CD4-positive, alpha-beta T cell (primary cell): ENCODE measurements at regions not wholly inside any gene's neighbourhood (a gene's known extent, or its start where the extent isn't known, plus 50 kb on each side); places are given as distances from the start of the nearest gene placed in this dataset.

Source experiments
- ATAC-seq: fragments of 200-7000 bp; cut with Tn5 transposase; one replicate; pipeline ENCODE4 v1.10.0; 2022; ENCODE audit warnings: mild to moderate bottlenecking; ENCODE audit not compliant: poor library complexity
- CTCF ChIA-PET: fragments of 350-600 bp; sonication (Branson Sonifier 250); formaldehyde crosslinking; loops from one replicate; lab custom pipeline; 2021; ENCODE audit warnings: antibody characterized with exemption, inconsistent platforms; lab: Charles Lee
- POLR2A ChIA-PET: fragments of 350-600 bp; sonication (Branson Sonifier 250); formaldehyde crosslinking; loops from one replicate; lab custom pipeline; 2021; ENCODE audit warnings: antibody characterized with exemption, inconsistent platforms; lab: Charles Lee
- DNase-seq, 14 experiments: peaks; one replicate each; pipeline ENCODE4 v3.0.0-alpha.2; 2013 to 2020; ENCODE audit warnings: mixed read lengths in 2 of 14
- H3K27ac ChIP-seq, 2 donors: one replicate each; pipeline versions ENCODE4 v1.5.1 to v1.7.0; 2013; ENCODE audit warnings: low read length in 2 of 2, low read depth in 1 of 2, mild to moderate bottlenecking in 1 of 2
- H3K27me3 ChIP-seq, 2 experiments: 1 replicate in 1 of 2; 2 replicates in 1 of 2; pipeline versions ENCODE4 v1.6.1 to v1.7.0; 2013; ENCODE audit warnings: low read length in 2 of 2, control low read depth in 1 of 2, mild to moderate bottlenecking in 1 of 2, moderate library complexity in 1 of 2; ENCODE audit not compliant: insufficient read depth in 2 of 2, control insufficient read depth in 1 of 2
- H3K36me3 ChIP-seq: one replicate; pipeline ENCODE4 v1.6.1; 2013; ENCODE audit warnings: low read length, control low read depth; ENCODE audit not compliant: insufficient read depth
- H3K4me1 ChIP-seq: one replicate; pipeline ENCODE4 v1.6.1; 2013; ENCODE audit warnings: low read length, control low read depth; ENCODE audit not compliant: insufficient read depth
- H3K4me3 ChIP-seq: one replicate; pipeline ENCODE4 v1.5.1; 2013; ENCODE audit warnings: mild to moderate bottlenecking, low read length, moderate library complexity
- H3K9me3 ChIP-seq, 2 experiments: 1 replicate in 1 of 2; 2 replicates in 1 of 2; pipeline versions ENCODE4 v1.6.1 to v1.7.0; 2013; ENCODE audit warnings: low read length in 2 of 2, mild to moderate bottlenecking in 2 of 2, control low read depth in 1 of 2, moderate library complexity in 1 of 2; ENCODE audit not compliant: control insufficient read depth in 1 of 2, insufficient read depth in 1 of 2
- H3K27ac Mint-ChIP-seq: one replicate; pipeline ENCODE4 v1.8.0; 2020; ENCODE audit warnings: mixed read lengths
- H3K27me3 Mint-ChIP-seq: one replicate; pipeline ENCODE4 v1.8.0; 2021; ENCODE audit warnings: mixed read lengths
- H3K36me3 Mint-ChIP-seq: one replicate; pipeline ENCODE4 v1.8.0; 2021; ENCODE audit warnings: low read depth, mixed read lengths
- H3K4me1 Mint-ChIP-seq: one replicate; pipeline ENCODE4 v1.8.0; 2021; ENCODE audit warnings: low read depth, mixed read lengths
- H3K4me3 Mint-ChIP-seq: one replicate; pipeline ENCODE4 v1.8.0; 2020; ENCODE audit warnings: mild to moderate bottlenecking, mixed read lengths
- H3K9me3 Mint-ChIP-seq: one replicate; pipeline ENCODE4 v1.8.0; 2020; ENCODE audit warnings: mixed read lengths
- intact Hi-C, 2 experiments: fragments of 100-400 bp; cut with DNase I in 1 of 2; cut with micrococcal nuclease in 1 of 2; formaldehyde crosslinking; loops; one replicate each; pipeline versions ENCODE4 v1.15.1 to v1.9.0; 2023 to 2025; cut with DNase I, micrococcal nuclease
- TF ChIP-seq, protein P1 (sequence below): fragments of 200-600 bp; IDR thresholded peaks from one replicate; pipeline ENCODE4 v1.8.0; 2022; ENCODE audit warnings: antibody characterized with exemption, mild to moderate bottlenecking

DNA sequence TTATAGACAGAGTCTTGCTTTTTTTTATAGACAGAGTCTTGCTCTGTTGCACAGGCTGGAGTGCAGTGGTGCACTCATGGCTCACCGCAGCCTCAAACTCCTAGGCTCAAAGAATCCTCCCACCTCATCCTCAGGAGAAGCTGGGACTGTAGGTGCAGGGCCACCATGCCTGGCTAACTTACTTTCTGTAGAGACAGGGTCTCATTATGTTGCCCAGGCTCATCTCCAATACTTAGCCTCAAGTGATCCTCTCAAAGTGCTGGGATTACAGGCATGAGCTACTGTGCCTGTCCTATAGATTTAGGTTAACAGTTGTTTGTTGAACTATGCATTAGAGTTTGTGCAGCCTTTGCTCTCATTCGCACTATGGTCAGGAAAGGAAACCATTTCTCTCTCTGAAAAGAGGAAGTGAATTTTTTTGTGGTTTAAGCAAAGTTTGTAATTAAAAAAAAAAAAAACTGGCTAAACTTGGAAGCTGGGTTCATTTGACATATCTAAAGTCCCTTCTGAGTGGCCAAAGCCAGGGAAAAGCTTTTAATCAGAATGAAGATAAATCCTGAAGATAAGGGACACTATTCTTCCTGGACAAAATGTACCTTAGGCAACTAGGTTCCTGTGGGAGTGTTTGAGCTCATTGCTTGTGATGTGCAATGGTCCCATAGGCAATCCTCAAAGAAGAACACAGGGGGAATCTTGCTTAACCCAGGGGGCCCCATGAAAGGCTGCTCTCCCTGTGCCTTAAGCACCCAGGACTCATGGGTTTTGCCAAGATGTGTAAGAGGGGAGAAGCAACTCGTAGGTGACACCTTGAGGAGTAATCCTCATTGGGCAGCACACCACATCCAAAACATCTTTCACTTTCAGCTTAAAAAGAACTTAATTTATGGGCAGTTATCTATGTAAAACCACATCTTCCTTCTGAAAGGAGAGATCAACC lies 201.7 kb downstream of the MREG start:
- DNase-seq (peak in 3 of 14 experiments; percentile 15 to 40 (median 20)), ATAC-seq (no peak)
- no peaks in the 10 kb centered on the region for H3K27me3 Mint-ChIP-seq
- TF ChIP-seq, protein P1, sequence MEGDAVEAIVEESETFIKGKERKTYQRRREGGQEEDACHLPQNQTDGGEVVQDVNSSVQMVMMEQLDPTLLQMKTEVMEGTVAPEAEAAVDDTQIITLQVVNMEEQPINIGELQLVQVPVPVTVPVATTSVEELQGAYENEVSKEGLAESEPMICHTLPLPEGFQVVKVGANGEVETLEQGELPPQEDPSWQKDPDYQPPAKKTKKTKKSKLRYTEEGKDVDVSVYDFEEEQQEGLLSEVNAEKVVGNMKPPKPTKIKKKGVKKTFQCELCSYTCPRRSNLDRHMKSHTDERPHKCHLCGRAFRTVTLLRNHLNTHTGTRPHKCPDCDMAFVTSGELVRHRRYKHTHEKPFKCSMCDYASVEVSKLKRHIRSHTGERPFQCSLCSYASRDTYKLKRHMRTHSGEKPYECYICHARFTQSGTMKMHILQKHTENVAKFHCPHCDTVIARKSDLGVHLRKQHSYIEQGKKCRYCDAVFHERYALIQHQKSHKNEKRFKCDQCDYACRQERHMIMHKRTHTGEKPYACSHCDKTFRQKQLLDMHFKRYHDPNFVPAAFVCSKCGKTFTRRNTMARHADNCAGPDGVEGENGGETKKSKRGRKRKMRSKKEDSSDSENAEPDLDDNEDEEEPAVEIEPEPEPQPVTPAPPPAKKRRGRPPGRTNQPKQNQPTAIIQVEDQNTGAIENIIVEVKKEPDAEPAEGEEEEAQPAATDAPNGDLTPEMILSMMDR = no peak
- H3K36me3 Mint-ChIP-seq = no peaks in the 10 kb centered on the region
- peaks cover 17% of the 10 kb centered on the region for H3K4me1 Mint-ChIP-seq
- H3K9me3 Mint-ChIP-seq = no peaks in the 10 kb centered on the region
- no peaks in the 10 kb centered on the region for H3K9me3 ChIP-seq
- H3K36me3 ChIP-seq = no peaks in the 10 kb centered on the region
- H3K4me3 ChIP-seq = no peak overlapping the region
- peaks cover 13% of the 10 kb centered on the region for H3K4me1 ChIP-seq
- no peak overlapping the region for H3K27ac ChIP-seq
- no peak overlapping the region for H3K4me3 Mint-ChIP-seq
- no peak overlapping the region for H3K27ac Mint-ChIP-seq
- CTCF ChIA-PET = no interaction called here
- peaks cover 0 to 4% of the 10 kb centered on the region in 2 experiments for H3K27me3 ChIP-seq
- POLR2A ChIA-PET = no interaction called here
- intact Hi-C loops = no loop called here

DNA sequence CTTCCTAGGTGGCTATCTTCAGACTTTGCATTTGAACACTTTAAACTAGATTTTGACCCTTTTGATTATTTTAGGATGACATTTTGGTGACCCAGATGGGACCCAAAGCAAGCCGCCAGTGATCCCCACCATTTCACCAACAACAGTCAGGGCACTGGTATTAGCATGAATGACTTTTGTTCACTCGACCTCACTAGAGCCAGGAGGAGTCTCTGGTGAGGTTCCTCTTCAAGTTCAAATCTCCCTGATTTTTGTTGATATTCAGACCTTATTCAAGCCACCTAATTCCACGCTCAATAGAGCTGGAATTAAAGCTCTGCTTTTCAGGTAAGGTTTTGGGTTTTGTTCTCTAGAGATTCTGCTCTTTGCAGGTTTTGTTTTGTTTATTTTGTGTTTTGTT lies 202.3 kb downstream of the MREG start:
- intact Hi-C loops = no loop called here
- Histone ChIP-seq H3K27ac (no peak overlapping the region), H3K4me3 (no peak overlapping the region), H3K4me1 (peaks cover 13% of the 10 kb centered on the region), H3K9me3 (no peaks in the 10 kb centered on the region), H3K36me3 (no peaks in the 10 kb centered on the region), H3K27me3 (no peaks in the 10 kb centered on the region)
- H3K4me1 Mint-ChIP-seq = peaks cover 17% of the 10 kb centered on the region
- H3K4me3 Mint-ChIP-seq = no peak overlapping the region
- TF ChIP-seq, protein P1 = no peak
- no peaks in the 10 kb centered on the region for H3K27me3 Mint-ChIP-seq
- DNase-seq (no peak), ATAC-seq (no peak)
- no peak overlapping the region for H3K27ac Mint-ChIP-seq
- ChIA-PET CTCF (no interaction called here), POLR2A (no interaction called here)
- no peaks in the 10 kb centered on the region for H3K9me3 Mint-ChIP-seq
- no peaks in the 10 kb centered on the region for H3K36me3 Mint-ChIP-seq

GRCh38 chr2:215808996-215809395 lies 204.4 kb downstream of the MREG start:
- CTCF ChIA-PET = no interaction called here
- H3K4me1 ChIP-seq = peaks cover 13% of the 10 kb centered on the region
- DNase-seq = no peak

More at GRCh38 chr2:215808996-215809395, 204.4 kb downstream of the MREG start:
- intact Hi-C loops = no loop called here
- Histone ChIP-seq H3K36me3 (no peaks in the 10 kb centered on the region), H3K9me3 (no peaks in the 10 kb centered on the region), H3K4me3 (no peak overlapping the region), H3K27ac (no peak overlapping the region), H3K27me3 (no peaks in the 10 kb centered on the region)
- H3K36me3 Mint-ChIP-seq = no peaks in the 10 kb centered on the region
- POLR2A ChIA-PET = no interaction called here
- H3K27ac Mint-ChIP-seq = no peak overlapping the region
- no peaks in the 10 kb centered on the region for H3K9me3 Mint-ChIP-seq
- H3K4me1 Mint-ChIP-seq = peaks cover 17% of the 10 kb centered on the region
- H3K27me3 Mint-ChIP-seq = no peaks in the 10 kb centered on the region
- TF ChIP-seq, protein P1 = no peak
- H3K4me3 Mint-ChIP-seq = no peak overlapping the region
- no peak for ATAC-seq
